Limb (tissue), 2 donors: ENCODE measurements at regions not wholly inside any gene's neighbourhood (a gene's known extent, or its start where the extent isn't known, plus 50 kb on each side); places are given as distances from the start of the nearest gene placed in this dataset.
"Not testable (repeated sequence)": the region's sequence is repeated elsewhere in the genome, so short reads cannot be mapped to it uniquely, and the experiment has no call there.

ENCODE experiments used
- DNase-seq, 2 donors: peaks; one replicate each; pipeline ENCODE4 v3.0.0-alpha.2; 2016; ENCODE audit errors: extremely low spot score in 2 of 2

DNA sequence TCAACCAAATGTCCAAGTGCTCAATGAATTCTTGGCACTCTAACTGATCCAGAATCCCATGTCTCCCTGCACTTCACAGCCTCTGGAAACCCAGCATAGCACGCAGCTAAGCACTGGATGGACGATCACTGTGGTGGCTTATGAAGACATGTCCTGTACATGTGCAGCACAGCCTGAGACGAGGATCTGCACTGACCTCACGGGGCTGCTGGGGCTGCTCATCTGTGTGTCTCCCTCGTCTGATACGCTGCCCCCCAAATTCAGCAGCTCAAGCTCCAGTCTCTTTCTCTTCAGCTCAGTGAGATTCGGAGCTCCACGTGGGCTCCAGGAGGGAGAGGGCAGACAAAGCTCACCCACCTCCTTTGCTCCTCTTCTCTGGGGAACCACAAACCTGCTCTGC is 126.9 kb downstream of the CPZ start:
- no peak for DNase-seq

DNA sequence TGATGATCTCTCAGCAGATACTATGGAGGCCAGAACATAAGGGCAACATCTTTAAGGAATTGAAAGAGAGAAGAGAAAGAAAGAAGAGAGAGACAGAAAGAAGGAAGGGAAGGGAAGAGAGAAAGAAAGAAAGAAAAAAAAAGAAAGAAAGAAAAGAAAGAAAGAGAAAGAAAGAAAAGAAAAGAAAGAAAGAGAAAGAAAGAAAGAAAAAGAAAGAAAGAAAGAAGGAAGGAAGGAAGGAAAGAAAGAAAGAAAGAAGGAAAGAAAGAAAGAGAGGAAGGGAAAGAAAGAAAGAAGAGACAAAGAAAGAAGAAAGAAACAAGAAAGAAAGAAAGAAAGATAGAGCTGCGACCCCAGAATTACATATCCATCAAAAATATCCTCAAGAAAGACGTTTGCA is 124.9 kb downstream of the CPZ start:
- not testable (repeated sequence) for DNase-seq

DNA sequence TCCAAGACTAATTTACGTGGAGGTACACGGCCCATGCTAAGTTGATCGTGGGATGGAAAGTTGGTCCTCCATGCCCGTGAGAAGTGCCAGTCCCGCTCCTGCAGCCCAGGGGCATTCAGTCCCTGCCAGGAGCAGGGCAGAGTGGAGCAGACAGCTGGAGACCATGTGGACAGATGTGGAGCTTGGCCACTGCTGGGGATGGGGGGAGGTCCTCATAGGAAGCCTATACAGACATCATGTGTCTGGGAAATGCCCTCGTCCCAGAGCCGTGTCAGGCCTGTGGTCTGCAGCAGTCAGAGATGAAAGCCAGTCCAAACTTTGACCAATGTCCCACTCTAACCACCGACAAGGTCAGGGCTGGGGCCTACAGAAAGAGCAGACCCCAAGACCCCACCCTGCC is 118.4 kb downstream of the CPZ start:
- no peak for DNase-seq

DNA sequence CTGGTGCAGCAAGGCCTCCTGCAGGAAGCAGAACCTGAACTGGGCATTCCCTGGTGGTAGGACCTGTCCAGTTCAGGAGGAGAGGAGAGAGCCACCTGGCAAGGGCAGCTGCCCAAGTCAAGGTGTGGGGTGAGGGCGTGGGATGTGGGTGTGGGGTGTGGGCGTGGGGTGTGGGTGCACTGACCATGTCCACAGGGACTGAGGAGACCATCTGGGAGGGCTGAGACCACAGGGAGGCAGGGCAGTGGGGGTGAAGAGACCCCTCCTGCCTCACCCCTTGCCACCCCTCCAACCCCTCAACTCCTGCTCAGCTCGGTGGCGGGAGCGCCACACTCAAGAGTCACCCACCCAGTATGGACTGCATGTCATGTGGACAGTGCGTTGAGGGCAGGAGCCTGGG is 117.9 kb downstream of the CPZ start:
- no peak for DNase-seq

DNA sequence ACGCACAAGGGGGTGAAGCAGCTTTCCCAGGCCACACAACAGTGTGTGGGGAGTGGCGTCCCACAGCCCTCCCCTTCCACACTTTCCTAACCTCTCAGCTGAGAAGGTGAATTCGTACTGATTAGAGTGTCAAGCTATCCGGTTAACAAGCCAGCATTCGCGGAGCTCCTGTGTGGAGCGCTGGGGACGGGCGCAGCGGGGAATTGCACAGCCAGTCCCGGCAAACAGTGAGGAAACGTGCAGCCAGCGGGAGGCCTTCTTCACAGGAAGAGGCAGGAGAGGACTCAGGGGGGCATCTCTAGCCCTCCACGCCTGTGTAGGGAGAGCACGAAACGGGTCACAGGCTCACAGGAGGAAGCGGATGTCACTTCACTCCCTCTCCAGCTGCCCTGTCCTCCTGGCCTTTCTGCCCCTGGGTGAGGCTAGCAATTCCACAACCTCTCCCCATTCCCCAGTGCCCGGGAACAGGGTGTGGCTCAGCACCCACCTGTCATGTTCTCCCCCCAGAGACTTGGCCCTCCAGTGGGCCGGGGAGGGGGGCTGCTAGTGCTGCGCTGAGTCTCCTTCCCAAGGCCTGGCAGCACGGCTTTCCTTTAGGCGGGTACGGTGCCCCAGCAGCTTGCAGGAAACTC is 117.3 kb downstream of the CPZ start:
- DNase-seq, result peak in 1 of 2 donors; percentile 21

DNA sequence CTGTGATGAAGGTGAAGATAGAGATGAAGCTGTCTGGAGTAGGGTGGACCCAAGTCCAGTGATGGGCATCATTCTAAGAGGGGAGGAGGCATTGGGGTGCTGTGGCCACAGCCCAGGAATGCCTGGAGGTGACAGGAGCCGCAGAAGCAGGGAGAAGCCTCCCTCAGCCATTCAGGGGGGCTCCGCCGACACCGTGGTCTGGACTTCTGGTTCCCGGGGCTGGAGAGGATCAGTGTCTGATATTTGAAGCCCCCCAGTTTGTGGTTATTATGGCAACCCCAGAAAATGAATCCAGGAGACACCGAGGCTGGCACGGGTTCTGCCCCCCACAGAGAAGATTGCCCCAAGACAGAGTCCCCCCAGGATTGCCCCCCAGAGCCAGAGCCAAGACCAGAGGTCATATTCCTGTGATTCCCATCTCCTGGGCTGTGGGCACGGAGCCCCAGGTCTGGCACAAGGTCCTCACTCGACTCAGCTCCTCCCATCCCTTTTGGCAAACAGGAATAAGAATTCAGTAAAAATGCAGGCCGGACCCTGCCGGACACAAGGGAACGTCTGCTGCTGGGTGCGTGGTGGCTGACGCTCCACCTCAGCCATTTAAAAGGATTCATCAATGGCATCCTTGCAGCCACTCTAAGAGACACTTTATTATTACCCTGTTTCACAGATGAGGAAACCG is 116.6 kb downstream of the CPZ start:
- no peak for DNase-seq

DNA sequence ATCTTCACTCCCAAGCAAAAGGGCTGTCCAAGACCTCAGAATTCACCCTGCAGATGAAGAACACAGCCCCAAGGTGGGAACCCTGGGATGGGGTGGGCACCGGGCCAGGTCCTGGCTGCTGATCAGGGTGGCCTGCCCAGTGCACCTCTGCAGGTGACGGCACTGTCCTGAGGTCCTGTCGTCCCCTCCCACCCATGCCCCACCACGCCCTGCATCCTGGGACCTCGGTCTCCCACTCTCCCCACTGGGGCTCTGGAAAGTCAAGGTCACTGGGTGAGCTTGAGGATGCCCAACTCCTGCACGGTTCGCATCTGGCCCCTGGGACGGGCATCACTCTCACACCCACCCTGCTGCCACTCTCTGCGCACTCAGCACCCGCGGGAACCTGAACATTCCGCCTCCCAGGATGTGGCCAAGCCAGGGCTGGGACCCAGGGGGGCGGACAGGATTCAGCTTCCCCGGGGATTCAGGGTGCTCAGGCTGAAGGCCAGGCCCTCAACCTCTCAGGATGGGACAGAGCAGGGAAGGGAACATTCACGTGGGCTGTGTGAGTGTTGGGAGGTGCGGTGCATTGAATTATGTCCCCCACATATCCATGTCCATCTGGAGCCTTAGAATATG is 115.9 kb downstream of the CPZ start:
- peak in 1 of 2 donors; percentile 21 for DNase-seq

DNA sequence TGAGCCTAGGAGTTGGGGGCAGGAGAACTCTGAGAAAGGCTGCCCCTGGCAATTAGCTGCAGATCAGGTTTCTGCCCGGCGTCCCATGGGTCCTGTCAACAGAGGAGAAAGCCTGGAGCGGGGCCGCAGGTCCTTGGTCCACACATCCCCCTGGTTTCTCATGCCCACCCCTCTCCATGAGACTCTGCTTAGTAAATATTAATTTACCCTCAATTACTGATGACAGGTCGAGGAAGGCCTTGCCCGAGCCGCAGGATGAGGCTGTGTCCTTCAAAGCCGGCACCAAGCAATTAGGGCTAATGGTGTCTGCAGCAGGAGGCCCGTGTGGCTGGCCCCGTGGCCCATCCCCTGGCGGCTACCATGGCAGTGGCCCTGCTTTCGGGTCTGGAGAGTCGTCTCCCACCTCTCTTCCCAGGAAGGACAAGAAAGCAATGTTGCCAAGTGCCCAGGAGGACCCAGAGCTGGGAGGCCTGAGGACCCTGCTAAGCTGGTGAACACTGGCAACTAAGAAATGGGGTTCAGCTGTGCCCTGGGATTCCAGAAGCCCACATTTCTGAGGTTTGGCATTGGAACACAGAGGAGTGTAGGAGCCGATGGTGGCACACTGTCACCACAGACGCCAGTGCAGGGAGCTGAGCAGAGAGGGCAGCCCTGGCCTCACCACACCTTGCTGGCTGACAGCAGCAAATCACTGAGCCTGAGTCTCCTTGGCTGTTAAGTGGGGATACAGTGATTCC is 114.6 kb downstream of the CPZ start:
- peak in 1 of 2 donors; percentile 24 for DNase-seq

DNA sequence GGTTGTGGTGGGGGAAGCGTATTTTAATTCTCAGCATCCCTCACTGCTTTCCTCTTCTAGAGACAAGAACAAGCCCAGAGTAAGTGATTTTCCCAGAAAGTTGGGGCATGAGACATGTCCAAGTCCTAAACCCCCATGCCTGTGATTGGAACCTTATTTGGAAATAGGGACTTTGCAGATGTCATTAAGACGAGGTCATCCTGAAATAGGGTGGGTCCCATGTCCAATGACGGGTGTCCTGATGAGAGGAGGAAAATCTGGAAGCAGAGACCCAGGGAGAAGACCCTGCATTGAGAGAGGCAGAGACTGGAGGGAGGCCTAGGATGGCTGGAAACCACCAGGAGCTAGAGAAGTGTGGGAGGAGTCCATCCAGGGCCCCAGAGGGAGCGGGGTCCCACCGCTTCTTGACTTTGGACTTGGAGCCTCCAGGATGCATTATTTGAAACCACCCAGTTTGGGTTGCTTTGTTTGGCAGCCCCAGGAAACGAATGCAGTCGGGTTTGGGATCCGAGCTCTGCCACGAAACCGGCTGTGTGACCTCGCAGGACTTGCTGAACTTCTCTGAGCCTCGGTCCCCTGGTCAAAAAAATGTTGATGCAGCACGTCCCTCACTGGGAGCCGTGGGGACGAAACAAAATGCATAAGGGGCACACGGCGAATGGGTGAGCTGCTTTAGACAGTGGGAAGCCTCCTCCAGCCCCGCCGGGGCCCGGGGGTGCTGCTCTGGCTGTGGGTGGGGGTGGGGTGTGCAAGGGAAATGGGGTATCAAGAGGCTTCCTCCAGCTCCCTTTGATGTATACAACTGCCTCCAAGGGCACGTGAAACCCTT is 113.9 kb downstream of the CPZ start:
- DNase-seq, result peak in 1 of 2 donors; percentile 24

DNA sequence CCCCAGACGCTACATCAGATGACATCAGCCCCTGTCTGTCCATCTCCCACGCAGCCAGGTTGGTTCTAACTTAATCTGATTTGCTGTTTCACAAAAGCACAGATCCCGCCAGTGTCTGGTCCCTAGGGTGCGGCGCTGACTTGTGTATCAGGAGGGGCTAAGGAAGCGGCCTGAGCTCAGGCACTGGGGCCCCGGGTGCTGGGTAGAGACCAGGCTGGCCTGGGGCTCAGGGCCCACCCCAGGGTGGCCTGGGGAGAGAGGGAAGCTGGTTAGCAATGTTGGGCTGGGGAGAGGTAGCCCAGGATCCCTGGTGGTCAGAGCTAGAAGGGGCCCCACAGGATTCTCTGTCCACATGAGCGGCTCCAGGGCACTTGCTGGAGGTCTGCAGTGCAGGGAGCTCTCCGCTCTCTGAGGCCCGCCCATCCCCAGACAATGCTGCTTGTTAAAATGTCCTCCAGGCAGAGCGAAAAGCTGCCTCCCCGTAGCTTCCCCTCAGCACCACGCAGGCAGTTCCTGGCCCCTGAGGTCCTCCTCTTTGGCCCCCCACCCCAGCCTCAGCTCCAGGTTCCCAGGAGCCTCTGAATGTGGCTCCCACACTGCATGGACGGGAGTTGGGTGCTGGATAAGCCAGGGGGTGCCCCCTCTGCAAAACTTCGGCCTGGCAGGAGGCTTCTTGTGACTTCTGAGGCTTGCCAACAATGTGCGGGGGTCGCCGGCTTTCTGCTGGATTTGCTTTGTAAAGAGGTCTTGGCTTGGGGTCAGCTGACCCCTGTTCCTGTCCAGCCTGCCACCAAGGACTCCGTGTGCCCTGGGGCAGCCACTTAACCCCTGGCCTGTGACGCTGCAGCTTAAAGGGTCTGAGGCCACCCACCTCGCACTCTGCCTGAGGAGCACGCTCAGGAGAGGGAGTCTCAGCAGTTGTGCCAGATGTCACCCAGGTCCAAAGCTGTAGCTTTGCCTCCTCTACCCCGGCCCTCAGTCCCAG is 112.9 kb downstream of the CPZ start:
- DNase-seq, result peak in 1 of 2 donors; percentile 23

DNA sequence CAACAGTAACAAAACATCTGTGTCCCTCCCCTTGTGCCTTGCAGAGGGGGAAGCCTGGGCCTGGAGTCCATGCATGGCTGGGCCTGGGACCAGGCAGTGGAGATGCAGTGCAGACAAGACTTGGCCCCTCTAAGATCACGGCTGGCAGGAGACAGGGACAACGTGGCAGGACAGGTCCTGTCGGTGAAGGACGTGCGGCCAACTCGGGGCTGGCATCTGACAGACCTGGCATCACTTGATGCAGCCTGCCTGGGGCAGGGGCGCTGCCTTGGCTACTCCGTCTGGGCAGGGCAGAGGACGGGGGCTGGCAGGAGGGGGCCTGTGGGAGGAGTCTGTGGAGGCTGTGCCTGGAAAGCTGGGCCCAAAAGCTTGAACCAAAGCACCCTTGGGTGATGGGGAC is 112.1 kb downstream of the CPZ start:
- peak in 1 of 2 donors; percentile 21 for DNase-seq

DNA sequence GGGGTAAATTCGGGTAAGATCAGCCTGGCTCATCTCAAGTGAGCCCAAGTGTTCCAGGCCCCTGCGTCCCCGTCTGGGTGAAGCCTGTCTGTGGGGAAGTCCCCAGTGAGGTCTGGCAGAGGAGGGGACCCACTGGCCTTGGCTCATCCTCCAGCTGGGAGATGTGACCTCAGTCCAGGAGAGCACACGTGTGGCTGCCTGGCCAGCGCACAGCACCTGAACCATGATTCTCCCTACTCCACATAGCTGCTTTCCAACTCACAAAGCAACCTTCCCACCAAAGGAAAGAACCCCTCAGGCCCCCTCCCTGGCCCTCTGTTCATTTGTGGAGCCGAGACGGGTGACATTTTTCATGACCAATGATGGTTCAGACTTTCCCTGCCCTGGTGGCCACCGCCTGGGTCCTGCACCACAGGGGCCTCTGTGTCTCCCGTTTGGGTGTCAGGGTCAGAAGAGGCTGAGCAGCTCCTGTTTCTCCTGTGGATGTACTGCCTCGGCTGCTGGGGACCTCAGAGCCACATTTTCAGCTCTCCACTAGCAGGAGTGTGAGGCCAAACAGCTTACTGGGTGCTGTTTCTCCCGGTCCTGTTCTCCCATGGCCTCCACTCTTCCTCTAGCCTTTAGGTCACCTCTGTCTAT is 111.4 kb downstream of the CPZ start:
- peak in 1 of 2 donors; percentile 23 for DNase-seq

DNA sequence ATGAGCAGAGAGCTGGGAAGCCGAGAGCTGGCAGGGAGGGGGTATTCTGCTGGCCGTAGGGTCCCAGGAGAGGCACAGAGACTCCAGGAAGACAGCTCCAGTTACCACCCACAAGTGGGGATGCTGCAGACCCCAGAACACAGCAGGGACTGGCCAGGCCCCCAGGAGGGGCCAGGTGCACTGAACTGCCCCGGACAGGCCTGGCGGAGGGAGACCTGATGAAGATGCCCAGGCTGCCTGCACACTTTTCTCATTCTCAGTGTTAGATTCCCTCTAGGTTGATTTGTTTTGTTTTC is 110.8 kb downstream of the CPZ start:
- no peak for DNase-seq

DNA sequence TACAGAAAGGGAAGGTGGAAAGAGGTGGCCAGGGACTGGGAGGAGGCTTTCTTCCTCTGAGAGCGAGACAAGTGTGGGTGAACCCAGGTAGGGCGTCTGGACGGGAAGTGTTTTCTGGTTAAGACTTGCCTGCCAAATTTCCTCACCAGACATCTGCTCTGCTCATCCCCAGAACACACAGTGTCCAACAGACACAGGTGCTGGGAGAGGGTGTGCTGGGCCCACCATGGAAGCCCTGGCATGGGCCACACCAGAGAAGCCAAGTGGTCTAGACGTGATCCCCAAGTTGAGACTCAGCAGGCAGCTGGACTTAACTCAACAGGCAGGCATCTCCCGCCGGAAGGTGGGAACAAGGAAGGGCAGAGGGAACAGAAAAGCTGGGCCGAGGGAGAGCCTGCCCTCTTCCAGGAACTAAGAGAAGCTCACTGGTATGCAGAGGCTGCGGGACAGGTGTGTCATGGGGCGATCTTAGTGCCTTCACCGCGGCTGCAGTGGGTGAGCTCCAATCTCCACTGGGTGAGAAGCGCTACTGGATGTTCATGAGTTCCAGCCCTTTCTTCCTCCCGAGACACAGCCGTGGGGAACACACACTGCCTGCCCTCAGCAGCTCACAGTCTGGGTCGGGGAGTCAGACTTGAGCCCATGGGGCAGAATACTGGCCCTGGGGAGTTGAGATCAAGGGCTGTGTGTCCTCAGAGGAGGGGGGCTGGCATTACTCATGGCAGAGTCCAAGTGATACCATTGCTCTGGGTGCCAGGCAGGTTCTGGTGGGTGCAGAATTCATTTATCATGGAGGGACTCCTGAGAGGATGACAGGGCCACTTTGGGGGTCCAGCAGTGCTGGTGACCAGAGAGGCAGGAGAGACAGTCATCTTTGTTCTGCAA is 110.2 kb downstream of the CPZ start:
- no peak for DNase-seq

DNA sequence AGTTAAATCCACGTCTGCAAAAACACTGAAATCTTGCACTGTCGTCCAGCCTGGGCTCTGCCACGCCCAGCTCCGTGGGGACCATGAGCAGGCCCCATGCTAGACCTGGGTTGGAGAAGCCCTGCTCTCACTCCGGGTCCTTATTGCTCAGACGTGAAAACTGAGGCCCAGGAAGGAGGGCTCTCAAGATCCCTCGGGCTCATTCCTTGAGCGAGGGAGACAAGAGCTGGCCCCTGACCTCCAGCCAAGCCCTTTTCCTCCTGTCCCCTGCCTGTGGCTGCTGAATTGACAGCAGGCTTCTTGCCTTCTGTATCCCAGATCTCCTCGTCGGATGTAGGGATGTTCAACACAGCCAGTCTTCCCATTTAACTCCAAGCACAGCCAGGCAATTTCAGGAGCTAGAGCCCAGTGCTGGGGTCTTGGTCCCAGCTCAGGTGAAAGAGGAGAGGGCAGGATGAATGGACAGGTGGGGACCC is 109.5 kb downstream of the CPZ start:
- no peak for DNase-seq

DNA sequence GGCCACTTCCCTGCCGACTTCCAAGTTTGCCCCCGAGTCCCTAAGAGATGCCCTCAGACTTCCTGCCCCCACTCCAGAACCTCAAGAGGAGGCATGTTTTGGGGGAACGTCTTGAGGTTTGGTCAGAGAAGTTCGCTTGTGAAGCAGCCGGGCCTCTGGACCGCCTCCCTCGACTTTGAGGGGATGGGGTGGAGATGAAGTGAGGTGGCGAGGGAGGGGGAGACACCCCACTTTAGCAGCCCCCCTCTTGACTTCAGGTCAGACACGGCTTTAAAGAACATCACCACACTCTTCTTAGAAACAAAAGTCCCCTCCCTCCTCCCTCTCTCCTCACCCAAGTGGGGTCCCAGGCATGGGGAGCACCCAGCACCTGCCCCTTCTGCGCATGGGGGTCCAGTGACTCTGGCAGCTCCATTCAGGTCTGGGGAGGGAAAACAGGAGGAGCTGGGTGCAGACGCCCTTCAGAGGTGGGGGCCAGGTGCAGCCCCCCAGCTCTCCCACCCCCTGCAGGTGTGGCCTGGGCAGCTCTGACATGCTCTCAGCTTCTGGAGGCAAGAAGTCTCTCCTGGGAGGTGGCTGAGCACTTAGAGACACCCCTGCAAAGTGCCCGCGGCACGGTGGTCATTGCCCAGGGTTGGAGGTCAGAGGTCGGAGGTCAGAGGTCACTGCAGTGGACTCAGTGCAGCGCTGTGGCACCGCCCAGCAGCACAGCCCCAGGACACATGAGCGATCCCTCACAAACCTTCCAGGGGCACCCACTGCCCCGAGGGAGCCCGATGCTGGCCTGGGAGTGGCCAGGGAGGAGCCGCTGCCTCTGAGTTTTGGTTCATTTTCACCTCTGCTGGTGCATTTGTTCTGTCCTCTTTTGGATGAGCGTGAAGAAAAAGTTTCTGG is 108.8 kb downstream of the CPZ start:
- DNase-seq, result no peak

DNA sequence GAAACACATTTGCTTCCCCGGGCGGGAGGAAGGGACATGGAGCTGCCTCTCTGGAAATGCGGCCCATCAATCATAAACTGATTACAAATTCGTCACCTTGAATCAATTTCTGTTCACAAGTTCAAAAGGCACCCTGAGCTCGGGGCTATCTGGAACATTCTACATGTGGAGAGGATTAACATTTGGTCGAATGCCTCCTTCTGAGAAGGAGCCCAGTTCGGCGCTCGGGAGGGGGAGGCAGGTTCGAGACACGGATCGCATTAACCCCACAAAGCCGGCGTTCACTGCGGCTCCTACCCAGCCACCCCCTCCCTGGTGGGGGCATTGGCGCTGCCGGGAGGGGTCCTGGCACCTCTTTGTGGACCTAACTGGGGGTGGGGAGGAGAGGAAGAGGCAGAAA is 108.0 kb downstream of the CPZ start:
- DNase-seq, result no peak
